Panc1 (cell line): ENCODE measurements at regions not wholly inside any gene's neighbourhood (a gene's known extent, or its start where the extent isn't known, plus 50 kb on each side); places are given as distances from the start of the nearest gene placed in this dataset.

ENCODE experiments used
- POLR2AphosphoS5 ChIP-seq: IDR thresholded peaks from 2 replicates; pipeline ENCODE4 v1.6.1; 2012; ENCODE audit warnings: mild to moderate bottlenecking, low read depth, low read length, moderate library complexity
- TF ChIP-seq, protein P1 (sequence below): fragments of 450-650 bp; IDR thresholded peaks from 2 replicates; pipeline ENCODE4 v1.5.1; 2017; ENCODE audit warnings: mild to moderate bottlenecking

DNA sequence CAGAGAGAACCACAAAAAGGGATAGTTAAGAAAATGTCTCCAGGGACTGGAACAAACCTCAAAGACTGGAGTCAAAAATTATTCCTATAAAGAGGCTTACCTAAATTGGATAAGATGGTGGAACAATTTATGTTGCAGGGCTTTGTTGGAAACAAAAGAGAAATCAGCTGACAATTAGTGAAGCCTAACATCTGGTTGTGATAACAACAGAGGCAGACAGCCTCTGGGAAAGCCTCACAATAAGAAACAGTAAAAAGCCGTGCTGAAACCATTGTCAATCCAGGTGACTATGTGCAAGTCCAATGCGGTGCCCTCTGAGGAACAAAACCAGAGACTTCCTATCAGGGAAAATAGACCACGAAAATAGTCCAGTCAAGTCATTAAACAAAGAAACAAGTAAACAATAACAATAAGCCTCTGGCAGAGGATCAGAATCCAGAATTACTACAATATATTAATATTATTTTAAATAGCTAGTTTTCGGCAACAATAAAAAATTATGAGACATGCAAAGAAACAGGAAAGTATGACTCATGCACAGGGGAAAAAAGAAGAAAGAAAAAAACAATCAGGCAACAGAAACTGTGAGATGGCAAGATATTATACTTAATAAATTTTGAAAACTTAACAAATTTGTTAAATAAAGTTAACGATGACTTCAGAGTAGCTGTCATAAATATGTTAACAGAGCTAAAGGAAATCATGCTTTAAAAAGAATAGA is 99.7 kb upstream of the RXFP2 start:
- TF ChIP-seq, protein P1, sequence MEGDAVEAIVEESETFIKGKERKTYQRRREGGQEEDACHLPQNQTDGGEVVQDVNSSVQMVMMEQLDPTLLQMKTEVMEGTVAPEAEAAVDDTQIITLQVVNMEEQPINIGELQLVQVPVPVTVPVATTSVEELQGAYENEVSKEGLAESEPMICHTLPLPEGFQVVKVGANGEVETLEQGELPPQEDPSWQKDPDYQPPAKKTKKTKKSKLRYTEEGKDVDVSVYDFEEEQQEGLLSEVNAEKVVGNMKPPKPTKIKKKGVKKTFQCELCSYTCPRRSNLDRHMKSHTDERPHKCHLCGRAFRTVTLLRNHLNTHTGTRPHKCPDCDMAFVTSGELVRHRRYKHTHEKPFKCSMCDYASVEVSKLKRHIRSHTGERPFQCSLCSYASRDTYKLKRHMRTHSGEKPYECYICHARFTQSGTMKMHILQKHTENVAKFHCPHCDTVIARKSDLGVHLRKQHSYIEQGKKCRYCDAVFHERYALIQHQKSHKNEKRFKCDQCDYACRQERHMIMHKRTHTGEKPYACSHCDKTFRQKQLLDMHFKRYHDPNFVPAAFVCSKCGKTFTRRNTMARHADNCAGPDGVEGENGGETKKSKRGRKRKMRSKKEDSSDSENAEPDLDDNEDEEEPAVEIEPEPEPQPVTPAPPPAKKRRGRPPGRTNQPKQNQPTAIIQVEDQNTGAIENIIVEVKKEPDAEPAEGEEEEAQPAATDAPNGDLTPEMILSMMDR, result no peak
- TF ChIP-seq POLR2AphosphoS5, result no peak
